OCI-LY7 (cell line): ENCODE measurements at regions not wholly inside any gene's neighbourhood (a gene's known extent, or its start where the extent isn't known, plus 50 kb on each side); places are given as distances from the start of the nearest gene placed in this dataset.

Experiments used
- EZH2phosphoT487 ChIP-seq: fragments of 200-600 bp; sonication (generic); IDR thresholded peaks from 2 replicates; pipeline ENCODE4 v1.6.1; 2018; ENCODE audit warnings: low read depth, borderline replicate concordance, mild to moderate bottlenecking, mixed run types, antibody characterized with exemption, low read length, moderate library complexity, mixed read lengths
- TF ChIP-seq, protein P1 (sequence below): fragments of 200-600 bp; sonication (generic); conservative IDR thresholded peaks from 2 replicates; pipeline ENCODE4 v1.5.1; 2014; ENCODE audit warnings: mild to moderate bottlenecking, antibody characterized with exemption, low read length, moderate library complexity, mixed read lengths

DNA sequence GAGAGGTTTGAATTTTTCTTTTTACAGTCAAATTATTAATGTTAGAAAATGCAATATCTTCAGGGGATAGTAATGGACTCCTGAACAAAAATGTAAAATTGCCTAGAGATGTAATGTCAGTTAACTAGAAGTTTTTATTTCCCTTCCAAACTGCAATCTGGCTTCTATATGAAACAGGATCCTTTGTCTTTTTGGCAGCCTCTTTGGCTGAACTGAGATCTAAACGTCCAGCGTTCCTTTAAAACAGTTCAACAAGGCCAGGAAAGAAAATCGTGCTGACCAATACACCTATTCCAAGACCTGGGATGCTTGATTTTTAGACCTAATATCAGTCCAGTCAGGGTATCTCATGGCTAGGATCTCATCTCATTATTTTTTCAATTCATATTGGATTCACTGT is 245.5 kb downstream of the FIGN start:
- TF ChIP-seq, protein P1, sequence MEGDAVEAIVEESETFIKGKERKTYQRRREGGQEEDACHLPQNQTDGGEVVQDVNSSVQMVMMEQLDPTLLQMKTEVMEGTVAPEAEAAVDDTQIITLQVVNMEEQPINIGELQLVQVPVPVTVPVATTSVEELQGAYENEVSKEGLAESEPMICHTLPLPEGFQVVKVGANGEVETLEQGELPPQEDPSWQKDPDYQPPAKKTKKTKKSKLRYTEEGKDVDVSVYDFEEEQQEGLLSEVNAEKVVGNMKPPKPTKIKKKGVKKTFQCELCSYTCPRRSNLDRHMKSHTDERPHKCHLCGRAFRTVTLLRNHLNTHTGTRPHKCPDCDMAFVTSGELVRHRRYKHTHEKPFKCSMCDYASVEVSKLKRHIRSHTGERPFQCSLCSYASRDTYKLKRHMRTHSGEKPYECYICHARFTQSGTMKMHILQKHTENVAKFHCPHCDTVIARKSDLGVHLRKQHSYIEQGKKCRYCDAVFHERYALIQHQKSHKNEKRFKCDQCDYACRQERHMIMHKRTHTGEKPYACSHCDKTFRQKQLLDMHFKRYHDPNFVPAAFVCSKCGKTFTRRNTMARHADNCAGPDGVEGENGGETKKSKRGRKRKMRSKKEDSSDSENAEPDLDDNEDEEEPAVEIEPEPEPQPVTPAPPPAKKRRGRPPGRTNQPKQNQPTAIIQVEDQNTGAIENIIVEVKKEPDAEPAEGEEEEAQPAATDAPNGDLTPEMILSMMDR = no peak
- no peak for TF ChIP-seq EZH2phosphoT487
